ENCODE measurements at regions not wholly inside any gene's neighbourhood (a gene's known extent, or its start where the extent isn't known, plus 50 kb on each side); places are given as distances from the start of the nearest gene placed in this dataset.

GRCh38 chr6:2507016-2507415 is 243.7 kb downstream of the MYLK4 start:
- DNase-seq (ENCODE audit: low read depth): no peak
- TF ChIP-seq CTCF (conservative IDR thresholded peaks at IDR 0.05; ENCODE audit: low read depth, low read length): no peak
- H3K4me3 ChIP-seq (ENCODE audit: low read length): no peak overlapping the region

- TF ChIP-seq CTCF (conservative IDR thresholded peaks at IDR 0.05; ENCODE audit: low read depth, low read length): peak; percentile 42
- no peak overlapping the region for H3K4me3 ChIP-seq (ENCODE audit: low read length)
- DNase-seq (ENCODE audit: low read depth): no peak
These were observed 245.1 kb downstream of the MYLK4 start for GRCh38 chr6:2505624-2506023.

- TF ChIP-seq CTCF (conservative IDR thresholded peaks at IDR 0.05; ENCODE audit: low read depth, low read length): no peak
- DNase-seq (ENCODE audit: low read depth): no peak
- H3K4me3 ChIP-seq (ENCODE audit: low read length): no peak overlapping the region
These were observed 246.1 kb downstream of the MYLK4 start for GRCh38 chr6:2504495-2505064.

GRCh38 chr6:2503816-2504494 is 246.8 kb downstream of the MYLK4 start:
- no peak for TF ChIP-seq CTCF (conservative IDR thresholded peaks at IDR 0.05; ENCODE audit: low read depth, low read length)
- no peak for DNase-seq (ENCODE audit: low read depth)
- no peak overlapping the region for H3K4me3 ChIP-seq (ENCODE audit: low read length)

- no peak for DNase-seq (ENCODE audit: low read depth)
- no peak overlapping the region for H3K4me3 ChIP-seq (ENCODE audit: low read length)
- TF ChIP-seq CTCF (conservative IDR thresholded peaks at IDR 0.05; ENCODE audit: low read depth, low read length): no peak
These were observed 247.6 kb downstream of the MYLK4 start for GRCh38 chr6:2502998-2503674.

- no peak overlapping the region for H3K4me3 ChIP-seq (ENCODE audit: low read length)
- TF ChIP-seq CTCF (conservative IDR thresholded peaks at IDR 0.05; ENCODE audit: low read depth, low read length): no peak
- no peak for DNase-seq (ENCODE audit: low read depth)
These were observed 248.4 kb downstream of the MYLK4 start for GRCh38 chr6:2502096-2502997.
